ENCODE measurements at regions not wholly inside any gene's neighbourhood (a gene's known extent, or its start where the extent isn't known, plus 50 kb on each side); places are given as distances from the start of the nearest gene placed in this dataset.

GRCh38 chr9:86756576-86757381, 190.5 kb downstream of the GAS1 start:
- peak in 1 of 4 experiments; percentile 2 for DNase-seq

GRCh38 chr9:86755561-86755941, 191.8 kb downstream of the GAS1 start:
- DNase-seq: no peak

- no peak for DNase-seq
Observed at GRCh38 chr9:86754581-86755560, 192.4 kb downstream of the GAS1 start.

- DNase-seq: no peak
Observed at GRCh38 chr9:86753836-86754235, 193.5 kb downstream of the GAS1 start.

- no peak for DNase-seq
Observed at GRCh38 chr9:86752733-86753132, 194.6 kb downstream of the GAS1 start.

GRCh38 chr9:86751956-86752355, 195.3 kb downstream of the GAS1 start:
- no peak for DNase-seq

- no peak for DNase-seq
Observed at GRCh38 chr9:86751207-86751606, 196.1 kb downstream of the GAS1 start.

- DNase-seq: no peak
Observed at GRCh38 chr9:86749894-86750255, 197.4 kb downstream of the GAS1 start.

GRCh38 chr9:86749161-86749893, 198.0 kb downstream of the GAS1 start:
- no peak for DNase-seq

- no peak for DNase-seq
Observed at GRCh38 chr9:86747711-86748110, 199.6 kb downstream of the GAS1 start.

GRCh38 chr9:86741311-86742208, 205.7 kb downstream of the GAS1 start:
- no peak for DNase-seq

- no peak for DNase-seq
Observed at GRCh38 chr9:86735772-86736458, 211.4 kb downstream of the GAS1 start.

GRCh38 chr9:86734771-86735170, 212.5 kb downstream of the GAS1 start:
- no peak for DNase-seq

- no peak for DNase-seq
Observed at GRCh38 chr9:86733929-86734328, 213.4 kb downstream of the GAS1 start.

GRCh38 chr9:86732514-86733171, 214.7 kb downstream of the GAS1 start:
- DNase-seq: no peak

GRCh38 chr9:86731511-86732063, 215.7 kb downstream of the GAS1 start:
- no peak for DNase-seq

GRCh38 chr9:86730163-86730928, 217.0 kb downstream of the GAS1 start:
- DNase-seq: no peak

GRCh38 chr9:86724529-86724928, 222.8 kb downstream of the GAS1 start:
- DNase-seq: no peak

GRCh38 chr9:86723346-86723745, 224.0 kb downstream of the GAS1 start:
- no peak for DNase-seq

- DNase-seq: no peak
Observed at GRCh38 chr9:86722706-86723075, 224.6 kb downstream of the GAS1 start.
